ENCODE measurements at regions not wholly inside any gene's neighbourhood (a gene's known extent, or its start where the extent isn't known, plus 50 kb on each side); places are given as distances from the start of the nearest gene placed in this dataset.

GRCh38 chr2:220987839-220988238 lies 584.3 kb downstream of the EPHA4 start:
- TF ChIP-seq, protein P1, sequence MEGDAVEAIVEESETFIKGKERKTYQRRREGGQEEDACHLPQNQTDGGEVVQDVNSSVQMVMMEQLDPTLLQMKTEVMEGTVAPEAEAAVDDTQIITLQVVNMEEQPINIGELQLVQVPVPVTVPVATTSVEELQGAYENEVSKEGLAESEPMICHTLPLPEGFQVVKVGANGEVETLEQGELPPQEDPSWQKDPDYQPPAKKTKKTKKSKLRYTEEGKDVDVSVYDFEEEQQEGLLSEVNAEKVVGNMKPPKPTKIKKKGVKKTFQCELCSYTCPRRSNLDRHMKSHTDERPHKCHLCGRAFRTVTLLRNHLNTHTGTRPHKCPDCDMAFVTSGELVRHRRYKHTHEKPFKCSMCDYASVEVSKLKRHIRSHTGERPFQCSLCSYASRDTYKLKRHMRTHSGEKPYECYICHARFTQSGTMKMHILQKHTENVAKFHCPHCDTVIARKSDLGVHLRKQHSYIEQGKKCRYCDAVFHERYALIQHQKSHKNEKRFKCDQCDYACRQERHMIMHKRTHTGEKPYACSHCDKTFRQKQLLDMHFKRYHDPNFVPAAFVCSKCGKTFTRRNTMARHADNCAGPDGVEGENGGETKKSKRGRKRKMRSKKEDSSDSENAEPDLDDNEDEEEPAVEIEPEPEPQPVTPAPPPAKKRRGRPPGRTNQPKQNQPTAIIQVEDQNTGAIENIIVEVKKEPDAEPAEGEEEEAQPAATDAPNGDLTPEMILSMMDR (IDR thresholded peaks at IDR 0.05; ENCODE audit: low read depth, low read length, missing control alignments): no peak
- DNase-seq (ENCODE audit: low read depth): no peak
- no peak overlapping the region for H3K4me3 ChIP-seq (ENCODE audit: low read depth, low read length)

GRCh38 chr2:220991972-220992371 lies 580.1 kb downstream of the EPHA4 start:
- TF ChIP-seq, protein P1 (IDR thresholded peaks at IDR 0.05; ENCODE audit: low read depth, low read length, missing control alignments): no peak
- DNase-seq (ENCODE audit: low read depth): no peak
- H3K4me3 ChIP-seq (ENCODE audit: low read depth, low read length): no peak overlapping the region

GRCh38 chr2:220994846-220995245 lies 577.3 kb downstream of the EPHA4 start:
- TF ChIP-seq, protein P1 (IDR thresholded peaks at IDR 0.05; ENCODE audit: low read depth, low read length, missing control alignments): no peak
- DNase-seq (ENCODE audit: low read depth): no peak

GRCh38 chr2:220995581-220995980 lies 576.5 kb downstream of the EPHA4 start:
- H3K4me3 ChIP-seq (ENCODE audit: low read depth, low read length): no peak overlapping the region
- no peak for DNase-seq (ENCODE audit: low read depth)
- TF ChIP-seq, protein P1 (IDR thresholded peaks at IDR 0.05; ENCODE audit: low read depth, low read length, missing control alignments): no peak

More at GRCh38 chr2:220994846-220995245, 577.3 kb downstream of the EPHA4 start:
- no peak overlapping the region for H3K4me3 ChIP-seq (ENCODE audit: low read depth, low read length)

DNA sequence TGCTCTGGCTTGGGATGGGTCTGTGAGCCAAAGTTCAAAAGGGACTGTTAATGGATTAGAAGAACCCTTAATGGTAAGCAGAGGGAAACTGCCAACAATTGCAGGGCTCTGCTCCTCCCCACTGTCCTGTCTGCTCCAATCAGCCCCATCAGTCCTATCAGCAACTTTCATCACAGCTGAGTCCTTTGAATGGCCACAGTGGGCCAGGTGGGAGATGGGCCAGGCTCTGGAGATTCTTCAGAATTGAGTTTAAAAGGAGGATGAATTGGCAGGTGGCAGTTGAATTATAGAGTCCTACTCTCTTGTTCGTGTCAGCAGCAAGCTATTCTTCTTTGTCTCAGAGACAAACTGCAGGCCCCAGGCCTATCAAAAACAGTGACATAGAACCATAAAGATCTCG lies 573.9 kb downstream of the EPHA4 start:
- no peak overlapping the region for H3K4me3 ChIP-seq (ENCODE audit: low read depth, low read length)
- TF ChIP-seq, protein P1 (IDR thresholded peaks at IDR 0.05; ENCODE audit: low read depth, low read length, missing control alignments): no peak
- no peak for DNase-seq (ENCODE audit: low read depth)

DNA sequence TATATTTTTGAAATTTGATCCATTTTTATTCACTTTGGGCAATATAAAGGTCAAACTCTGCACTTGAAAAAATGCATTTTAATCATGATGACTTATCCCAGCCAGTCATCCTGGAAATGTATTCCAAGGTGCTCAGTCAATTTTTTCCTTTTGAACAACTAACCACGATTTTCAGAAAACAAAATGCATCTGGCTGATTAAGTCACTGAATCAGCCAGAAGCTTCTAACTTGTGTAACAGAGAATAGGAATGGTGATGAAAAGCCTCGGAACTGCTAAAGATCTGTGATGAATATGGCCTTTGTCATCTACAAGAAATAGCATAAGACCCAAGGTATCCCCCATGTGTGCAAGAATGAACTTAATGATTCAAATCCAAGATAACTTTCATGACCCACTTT lies 572.7 kb downstream of the EPHA4 start:
- DNase-seq (ENCODE audit: low read depth): no peak
- H3K4me3 ChIP-seq (ENCODE audit: low read depth, low read length): no peak overlapping the region
- TF ChIP-seq, protein P1 (IDR thresholded peaks at IDR 0.05; ENCODE audit: low read depth, low read length, missing control alignments): no peak

DNA sequence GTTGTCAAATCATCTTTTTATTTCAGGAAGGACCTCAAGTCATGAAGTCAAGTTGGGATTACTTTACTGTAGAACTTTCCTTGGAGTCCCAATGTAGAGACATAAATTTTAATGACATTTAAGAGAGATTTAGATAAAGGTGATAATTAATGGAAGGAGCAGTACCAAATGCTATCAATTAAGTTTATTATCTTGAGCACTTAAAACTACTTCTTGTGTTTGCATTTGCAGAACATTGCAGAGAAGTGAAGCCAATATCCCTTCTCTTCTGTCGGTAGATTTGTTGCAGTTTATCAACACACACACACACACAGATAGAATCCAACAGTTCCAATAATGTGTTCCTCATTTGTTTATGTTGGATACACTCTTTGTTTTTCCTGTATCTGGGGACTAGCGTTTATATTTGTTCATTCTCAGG lies 570.7 kb downstream of the EPHA4 start:
- TF ChIP-seq, protein P1 (IDR thresholded peaks at IDR 0.05; ENCODE audit: low read depth, low read length, missing control alignments): no peak
- H3K4me3 ChIP-seq (ENCODE audit: low read depth, low read length): no peak overlapping the region
- no peak for DNase-seq (ENCODE audit: low read depth)
